ENCODE measurements at regions not wholly inside any gene's neighbourhood (a gene's known extent, or its start where the extent isn't known, plus 50 kb on each side); places are given as distances from the start of the nearest gene placed in this dataset.

- no peaks in the 10 kb centered on the region for H3K36me3 Mint-ChIP-seq
- H3K4me3 Mint-ChIP-seq = no peak overlapping the region
- DNase-seq (ENCODE audit: low spot score) (peak; percentile 38), ATAC-seq (peak; percentile 57)
- H3K27ac Mint-ChIP-seq = no peak overlapping the region
- H3K4me1 Mint-ChIP-seq = peaks cover 64% of the 10 kb centered on the region
- H3K9me3 Mint-ChIP-seq = no peaks in the 10 kb centered on the region
- CTCF ChIA-PET = interaction anchor here (0.9 to 1.4 kb wide), 3 partner anchors 10 to 85 kb away, joined by 3 to 5 read pairs (median 3); no protein-coding TSS in a partner anchor
- TF ChIP-seq PREB (CRISPR knock-in tag; IDR thresholded peaks at IDR 0.05; ENCODE audit: borderline replicate concordance) = no peak
- TF ChIP-seq FOXP4 (CRISPR knock-in tag; IDR thresholded peaks at IDR 0.05) = no peak
- no peak for TF ChIP-seq MXD4 (CRISPR knock-in tag; IDR thresholded peaks at IDR 0.05; ENCODE audit: borderline replicate concordance)
- no peak for TF ChIP-seq ZBTB43 (CRISPR knock-in tag; IDR thresholded peaks at IDR 0.05)
- TF ChIP-seq PRDM15 (CRISPR knock-in tag; IDR thresholded peaks at IDR 0.05) = no peak
- TF ChIP-seq RELA (CRISPR knock-in tag; IDR thresholded peaks at IDR 0.05; ENCODE audit: borderline replicate concordance) = no peak
- no peak for TF ChIP-seq MAX (CRISPR knock-in tag; IDR thresholded peaks at IDR 0.05)
- TF ChIP-seq AFF4 (CRISPR knock-in tag; IDR thresholded peaks at IDR 0.05; ENCODE audit: borderline replicate concordance) = no peak
- TF ChIP-seq TCF7 (CRISPR knock-in tag; IDR thresholded peaks at IDR 0.05; ENCODE audit: low read depth) = no peak
- no peaks in the 10 kb centered on the region for H3K27me3 Mint-ChIP-seq (ENCODE audit: low read depth)
- POLR2A ChIA-PET = no interaction called here
These were observed 439.0 kb upstream of the GOLIM4 start for GRCh38 chr3:168534761-168535160.

GRCh38 chr3:168533600-168533999 is 437.9 kb upstream of the GOLIM4 start:
- H3K27ac Mint-ChIP-seq = no peak overlapping the region
- no peak overlapping the region for H3K4me3 Mint-ChIP-seq
- no peaks in the 10 kb centered on the region for H3K9me3 Mint-ChIP-seq
- ChIA-PET POLR2A (no interaction called here), CTCF (interaction anchor here (0.6 kb wide), 1 partner anchor 267 kb away, joined by 3 read pairs; no protein-coding TSS in a partner anchor)
- ATAC-seq (no peak), DNase-seq (ENCODE audit: low spot score) (no peak)
- H3K27me3 Mint-ChIP-seq (ENCODE audit: low read depth) = no peaks in the 10 kb centered on the region
- H3K36me3 Mint-ChIP-seq = no peaks in the 10 kb centered on the region
- peaks cover 70% of the 10 kb centered on the region for H3K4me1 Mint-ChIP-seq
- TF ChIP-seq MLX (CRISPR knock-in tag; IDR thresholded peaks at IDR 0.05) (no peak), SOX15 (CRISPR knock-in tag; IDR thresholded peaks at IDR 0.05) (no peak), ZNF219 (CRISPR knock-in tag; IDR thresholded peaks at IDR 0.05; ENCODE audit: borderline replicate concordance) (no peak), OVOL2 (CRISPR knock-in tag; IDR thresholded peaks at IDR 0.05; ENCODE audit: borderline replicate concordance) (no peak), TCF7 (CRISPR knock-in tag; IDR thresholded peaks at IDR 0.05; ENCODE audit: low read depth) (no peak), MYBL2 (CRISPR knock-in tag; IDR thresholded peaks at IDR 0.05) (no peak), ZNF121 (CRISPR knock-in tag; IDR thresholded peaks at IDR 0.05) (no peak), ZNF317 (CRISPR knock-in tag; IDR thresholded peaks at IDR 0.05; ENCODE audit: borderline replicate concordance, low read depth) (no peak), ZBTB43 (CRISPR knock-in tag; IDR thresholded peaks at IDR 0.05) (no peak), USF2 (CRISPR knock-in tag; IDR thresholded peaks at IDR 0.05) (no peak)
